ENCODE measurements at regions not wholly inside any gene's neighbourhood (a gene's known extent, or its start where the extent isn't known, plus 50 kb on each side); places are given as distances from the start of the nearest gene placed in this dataset.

- TF ChIP-seq EZH2 (IDR thresholded peaks at IDR 0.05; ENCODE audit: insufficient read depth, poor library complexity, severe bottlenecking) (no peak), EZH2phosphoT487 (IDR thresholded peaks at IDR 0.05; ENCODE audit: insufficient read depth, low read depth) (no peak)
Measured at GRCh38 chr2:53442783-53443182, 324.8 kb upstream of the CHAC2 start.

Measured in GM23248 (cell line).